ENCODE measurements at regions not wholly inside any gene's neighbourhood (a gene's known extent, or its start where the extent isn't known, plus 50 kb on each side); places are given as distances from the start of the nearest gene placed in this dataset.

GRCh38 chr2:137824501-137824900 lies 139.8 kb upstream of the HNMT start:
- DNase-seq (ENCODE audit: low read depth) = no peak

DNA sequence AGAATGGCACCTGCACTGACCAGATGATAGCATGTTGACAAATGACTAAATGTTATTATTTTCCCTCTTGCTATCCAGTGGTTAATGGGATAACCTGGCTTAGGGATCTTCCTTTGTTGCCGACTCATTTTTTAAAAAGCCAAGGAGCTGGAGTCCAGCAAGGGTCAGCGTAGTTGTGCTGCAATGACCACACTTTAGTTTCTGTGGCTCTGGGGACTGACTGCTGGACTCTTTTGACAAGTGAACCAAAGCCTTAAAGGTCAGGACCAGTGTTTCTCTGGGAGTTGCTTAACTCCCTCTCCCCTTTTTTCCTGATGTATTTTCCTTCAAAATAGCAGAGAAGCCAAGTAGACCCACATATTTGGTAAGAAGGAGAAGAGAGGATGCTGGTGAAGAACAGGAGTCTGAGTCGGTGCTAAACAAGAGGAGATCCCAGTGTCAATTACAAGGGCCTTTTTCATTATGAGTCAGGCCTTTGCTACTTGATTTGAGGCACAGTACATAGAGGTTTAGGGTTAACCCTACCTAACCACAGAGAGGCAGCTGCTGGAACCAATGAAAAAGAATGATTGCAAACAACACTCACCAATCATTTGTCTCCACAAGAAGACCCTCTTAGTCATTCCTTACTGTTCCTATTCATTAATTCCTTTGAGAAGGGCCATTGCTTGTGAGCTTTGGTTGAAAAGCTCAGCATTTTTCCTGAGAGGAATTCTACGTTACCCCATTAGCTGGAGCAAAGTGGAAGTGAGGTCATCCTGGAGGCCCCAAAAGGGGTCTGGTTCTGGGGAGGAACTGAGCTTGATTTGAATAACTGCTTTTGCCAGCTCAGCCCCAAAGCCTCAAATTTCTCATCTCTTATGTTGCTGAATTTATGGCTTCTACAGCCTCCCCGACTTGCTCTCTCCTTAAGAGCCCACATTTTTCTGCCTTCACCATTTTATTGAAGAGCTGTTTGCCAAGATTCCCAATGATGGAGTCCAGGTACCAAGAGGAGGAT lies 137.6 kb upstream of the HNMT start:
- no peak for DNase-seq (ENCODE audit: low read depth)

GRCh38 chr2:137828624-137829023 lies 135.6 kb upstream of the HNMT start:
- no peak for DNase-seq (ENCODE audit: low read depth)

GRCh38 chr2:137829251-137829650 lies 135.0 kb upstream of the HNMT start:
- no peak for DNase-seq (ENCODE audit: low read depth)

- DNase-seq (ENCODE audit: low read depth) = no peak
Measured at GRCh38 chr2:137834760-137835379, 129.4 kb upstream of the HNMT start.

- no peak for DNase-seq (ENCODE audit: low read depth)
Measured at GRCh38 chr2:137836671-137837070, 127.6 kb upstream of the HNMT start.

GRCh38 chr2:137837830-137838229 lies 126.4 kb upstream of the HNMT start:
- DNase-seq (ENCODE audit: low read depth) = no peak

- DNase-seq (ENCODE audit: low read depth) = no peak
Measured at GRCh38 chr2:137838255-137839092, 125.8 kb upstream of the HNMT start.

- no peak for DNase-seq (ENCODE audit: low read depth)
Measured at GRCh38 chr2:137842430-137842829, 121.8 kb upstream of the HNMT start.

- DNase-seq (ENCODE audit: low read depth) = no peak
Measured at GRCh38 chr2:137842952-137843351, 121.3 kb upstream of the HNMT start.

GRCh38 chr2:137845422-137845821 lies 118.9 kb upstream of the HNMT start:
- DNase-seq (ENCODE audit: low read depth) = no peak

GRCh38 chr2:137846993-137847392 lies 117.3 kb upstream of the HNMT start:
- no peak for DNase-seq (ENCODE audit: low read depth)

DNA sequence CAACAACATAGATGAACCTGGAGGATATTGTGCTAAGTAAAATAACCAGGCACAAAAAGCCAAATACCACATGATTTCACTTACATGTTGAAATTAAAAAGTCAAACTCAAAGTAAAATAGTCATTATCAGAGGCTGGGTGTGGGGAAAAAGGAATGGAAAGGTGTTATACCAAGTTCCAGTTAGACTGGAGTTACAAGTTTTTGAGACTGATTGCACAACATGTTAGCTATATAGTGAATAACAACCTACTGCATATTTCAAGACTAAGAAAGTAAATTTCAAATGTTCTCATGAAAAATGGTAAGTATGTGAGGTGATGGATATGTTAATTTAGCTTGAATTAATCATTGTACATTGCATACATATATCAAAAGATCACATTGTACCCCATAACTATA lies 116.8 kb upstream of the HNMT start:
- DNase-seq (ENCODE audit: low read depth) = no peak

GRCh38 chr2:137857881-137858280 lies 106.4 kb upstream of the HNMT start:
- DNase-seq (ENCODE audit: low read depth) = no peak

- no peak for DNase-seq (ENCODE audit: low read depth)
Measured at GRCh38 chr2:137862651-137863050, 101.6 kb upstream of the HNMT start.

DNA sequence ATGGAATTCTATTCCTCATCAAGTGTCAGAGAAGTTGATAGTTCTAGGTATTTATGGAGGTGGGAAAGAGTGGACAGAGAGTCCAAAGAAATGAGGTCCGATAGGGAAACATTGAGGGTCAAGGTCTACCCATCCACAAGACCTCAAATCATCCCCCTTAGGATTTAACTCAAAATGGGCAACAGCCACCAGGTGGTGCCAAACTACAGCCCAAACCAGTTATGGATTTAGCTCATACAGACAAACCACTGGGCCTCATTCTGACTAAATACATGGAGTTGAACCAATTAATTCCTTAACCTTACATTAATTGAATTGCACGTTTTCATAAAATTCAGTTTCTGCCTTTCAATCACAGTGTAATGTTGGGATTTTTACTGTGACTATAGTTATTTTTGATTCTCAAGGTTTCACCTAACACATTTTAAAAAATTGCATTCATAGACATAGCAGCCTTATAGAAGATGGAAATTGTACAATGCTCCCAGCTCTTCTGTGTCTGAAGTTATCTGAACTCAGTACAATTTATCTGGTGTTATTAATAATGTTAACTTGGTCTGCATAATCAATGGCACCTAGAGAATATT lies 98.2 kb upstream of the HNMT start:
- DNase-seq (ENCODE audit: low read depth) = peak; percentile 33

DNA sequence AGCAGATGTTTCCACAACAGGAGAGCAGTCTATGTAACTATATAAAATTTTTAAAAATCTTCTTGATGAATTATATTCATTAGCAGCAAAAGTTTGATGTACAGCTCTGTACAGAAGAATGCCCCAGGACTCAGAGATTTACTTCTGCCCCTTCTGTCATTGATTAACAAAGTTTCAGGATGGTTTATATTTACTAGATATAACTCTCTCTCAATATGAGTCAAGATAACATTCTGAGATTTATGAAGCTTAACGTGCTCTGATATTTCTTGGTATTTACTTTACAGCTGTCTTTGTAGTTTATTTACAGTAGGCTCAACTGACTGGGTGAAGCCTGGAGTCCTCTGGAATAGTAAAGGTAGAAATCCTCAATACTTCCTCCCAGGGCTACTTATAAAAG lies 93.6 kb upstream of the HNMT start:
- DNase-seq (ENCODE audit: low read depth) = no peak

DNA sequence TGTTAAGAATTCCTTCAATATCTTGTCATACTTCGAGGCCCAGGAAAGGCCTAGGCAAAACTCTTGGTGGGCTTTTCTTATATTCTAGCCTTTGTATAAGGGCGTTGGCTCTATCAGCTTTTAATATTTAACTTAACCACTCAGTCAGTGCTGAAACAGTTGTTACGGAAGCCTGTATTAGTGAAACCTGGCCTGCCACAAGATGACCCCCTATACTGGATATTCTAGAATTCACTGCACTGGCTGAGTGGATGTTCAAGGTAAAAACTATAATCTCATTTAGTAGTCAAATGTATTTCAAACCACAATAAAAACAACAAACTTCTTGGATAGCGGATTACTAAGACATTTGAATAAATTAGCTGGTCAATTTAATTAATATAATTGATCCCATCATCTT lies 91.7 kb upstream of the HNMT start:
- no peak for DNase-seq (ENCODE audit: low read depth)

DNA sequence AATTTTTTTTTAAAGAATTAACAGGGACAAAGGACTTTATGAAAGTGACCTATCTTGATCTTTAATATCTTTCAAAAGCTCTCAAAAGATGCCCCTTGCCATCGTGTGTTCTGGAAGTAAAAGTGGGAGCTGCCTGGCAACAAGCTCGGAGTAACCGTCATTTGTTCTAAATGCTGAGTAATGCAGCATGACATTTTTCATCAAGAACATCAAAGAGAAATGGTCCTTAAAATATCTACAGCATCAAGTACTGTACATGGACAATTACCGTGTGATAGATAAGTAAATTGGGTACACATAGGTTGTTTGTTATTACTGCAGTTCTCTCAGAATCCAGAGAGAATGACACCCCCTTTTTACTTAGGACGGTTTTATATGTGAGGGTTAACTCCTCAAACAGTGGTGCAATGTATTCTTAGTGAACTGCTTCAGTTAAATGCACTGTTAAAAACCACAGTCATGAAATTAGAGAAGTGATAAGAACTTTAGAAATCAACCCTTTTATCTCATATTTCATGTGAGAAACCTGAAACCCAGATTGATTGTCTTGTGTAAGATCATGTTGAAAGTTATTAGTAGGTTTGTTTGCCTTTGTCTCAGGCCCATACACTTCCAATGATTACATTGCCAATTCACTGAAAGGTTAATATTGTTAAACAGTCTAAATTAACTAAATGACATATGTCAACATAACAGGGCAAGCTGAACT lies 90.6 kb upstream of the HNMT start:
- DNase-seq (ENCODE audit: low read depth) = no peak

DNA sequence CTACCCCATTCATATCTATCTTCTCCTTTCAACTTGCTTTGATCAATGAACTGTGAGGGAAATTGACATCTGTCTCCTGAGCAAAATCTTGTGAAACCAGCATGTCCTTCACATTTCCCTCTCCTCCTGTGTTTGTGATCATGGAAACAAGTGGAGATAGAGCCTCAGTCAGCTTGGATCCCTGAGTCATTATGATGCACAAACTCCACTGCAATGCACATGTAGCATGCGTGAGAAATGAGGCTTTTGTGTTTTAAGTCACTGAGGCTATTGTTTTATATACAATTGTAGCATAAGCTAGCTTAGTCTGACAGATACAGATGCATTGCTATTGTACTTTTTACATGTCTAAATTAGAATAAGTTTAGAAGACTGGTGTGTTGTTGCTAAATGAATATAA lies 85.2 kb upstream of the HNMT start:
- DNase-seq (ENCODE audit: low read depth) = no peak

DNA sequence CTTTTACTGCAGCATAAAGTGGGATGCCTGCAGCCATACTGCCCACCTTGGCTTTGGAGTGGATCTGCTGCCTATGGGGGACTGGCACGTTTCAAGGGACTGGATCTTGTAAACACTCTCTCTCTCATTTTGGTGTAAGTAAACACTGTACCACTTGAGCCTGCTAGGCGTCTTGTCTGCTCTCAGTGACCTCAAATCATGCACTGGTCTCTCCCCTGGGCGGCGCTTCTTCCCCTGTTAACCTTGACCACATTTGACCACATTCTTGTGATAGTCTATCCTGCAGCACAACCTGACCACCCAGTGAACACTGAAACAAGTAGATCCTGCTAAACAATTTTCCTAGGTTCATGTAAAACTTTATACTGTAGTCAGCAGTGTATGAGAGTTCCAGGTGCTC lies 82.6 kb upstream of the HNMT start:
- DNase-seq (ENCODE audit: low read depth) = no peak
